ENCODE measurements at regions not wholly inside any gene's neighbourhood (a gene's known extent, or its start where the extent isn't known, plus 50 kb on each side); places are given as distances from the start of the nearest gene placed in this dataset.

DNA sequence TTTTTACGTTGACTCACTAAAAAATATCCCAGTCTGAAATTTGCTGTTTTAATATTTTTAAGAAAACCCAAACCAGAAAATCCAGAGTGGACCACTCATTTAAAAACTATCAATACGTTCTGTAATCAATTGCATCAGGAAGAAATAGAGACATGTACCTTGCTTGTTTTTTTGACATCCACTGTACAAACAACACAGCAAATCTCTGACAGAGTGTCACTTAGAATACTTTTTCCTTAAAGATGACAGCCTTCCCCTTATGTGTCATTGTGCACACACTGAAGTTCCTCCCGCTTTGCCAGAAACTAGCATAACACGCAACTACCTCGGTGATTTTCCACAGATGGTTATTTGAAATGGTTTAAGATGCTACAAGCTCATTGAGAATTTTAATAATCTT lies 321.7 kb upstream of the PFKP start:
- no peaks in the 10 kb centered on the region for H3K36me3 ChIP-seq
- no peak for DNase-seq (ENCODE audit: low spot score in 2 of 2)
- TF ChIP-seq POLR2AphosphoS5 (IDR thresholded peaks at IDR 0.05), result no peak
- TF ChIP-seq, protein P1, sequence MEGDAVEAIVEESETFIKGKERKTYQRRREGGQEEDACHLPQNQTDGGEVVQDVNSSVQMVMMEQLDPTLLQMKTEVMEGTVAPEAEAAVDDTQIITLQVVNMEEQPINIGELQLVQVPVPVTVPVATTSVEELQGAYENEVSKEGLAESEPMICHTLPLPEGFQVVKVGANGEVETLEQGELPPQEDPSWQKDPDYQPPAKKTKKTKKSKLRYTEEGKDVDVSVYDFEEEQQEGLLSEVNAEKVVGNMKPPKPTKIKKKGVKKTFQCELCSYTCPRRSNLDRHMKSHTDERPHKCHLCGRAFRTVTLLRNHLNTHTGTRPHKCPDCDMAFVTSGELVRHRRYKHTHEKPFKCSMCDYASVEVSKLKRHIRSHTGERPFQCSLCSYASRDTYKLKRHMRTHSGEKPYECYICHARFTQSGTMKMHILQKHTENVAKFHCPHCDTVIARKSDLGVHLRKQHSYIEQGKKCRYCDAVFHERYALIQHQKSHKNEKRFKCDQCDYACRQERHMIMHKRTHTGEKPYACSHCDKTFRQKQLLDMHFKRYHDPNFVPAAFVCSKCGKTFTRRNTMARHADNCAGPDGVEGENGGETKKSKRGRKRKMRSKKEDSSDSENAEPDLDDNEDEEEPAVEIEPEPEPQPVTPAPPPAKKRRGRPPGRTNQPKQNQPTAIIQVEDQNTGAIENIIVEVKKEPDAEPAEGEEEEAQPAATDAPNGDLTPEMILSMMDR (IDR thresholded peaks at IDR 0.05), result no peak
- no peak for TF ChIP-seq POLR2A (IDR thresholded peaks at IDR 0.05)
- H3K4me1 ChIP-seq, result no peaks in the 10 kb centered on the region
- no peak overlapping the region for H3K4me3 ChIP-seq
- H3K9me3 ChIP-seq, result no peaks in the 10 kb centered on the region
- intact Hi-C loops (cut with DNase I; ENCODE audit: low total_unique reads), result no loop called here
- peaks cover 0 to 14% of the 10 kb centered on the region in 2 donors for H3K27me3 ChIP-seq
- no peak overlapping the region for H3K27ac ChIP-seq

DNA sequence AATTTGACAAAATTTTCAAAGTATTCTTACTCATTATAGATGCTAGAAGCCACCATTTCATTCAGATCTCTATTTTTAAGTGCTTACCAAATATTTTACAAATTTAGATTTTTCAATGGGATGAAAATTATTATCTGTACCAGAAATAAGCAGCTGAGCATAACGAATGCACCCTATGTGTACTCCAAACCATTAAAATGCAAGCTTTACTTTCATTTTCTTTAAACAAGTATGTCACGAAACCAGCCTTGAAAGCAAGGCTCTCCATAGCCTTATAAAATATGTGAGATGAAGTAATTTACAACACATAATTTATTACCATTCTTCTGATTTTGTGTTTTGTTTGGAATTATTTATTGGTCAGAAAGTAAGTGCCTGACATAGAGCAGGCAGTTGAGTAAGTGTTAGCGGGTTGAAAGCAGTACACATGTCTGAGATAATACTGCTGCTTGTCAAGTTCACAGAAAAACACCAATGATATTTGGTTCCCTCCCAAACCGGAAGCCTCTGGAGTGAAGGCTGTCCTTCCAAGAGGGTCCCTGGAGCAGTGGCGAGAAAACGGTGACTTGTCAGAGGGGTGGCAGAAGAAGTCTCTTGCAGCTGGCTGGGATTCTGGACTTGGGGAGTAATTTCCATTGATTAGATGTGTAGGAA lies 322.7 kb upstream of the PFKP start:
- TF ChIP-seq, protein P1 (IDR thresholded peaks at IDR 0.05), result no peak
- TF ChIP-seq POLR2AphosphoS5 (IDR thresholded peaks at IDR 0.05), result no peak
- TF ChIP-seq POLR2A (IDR thresholded peaks at IDR 0.05), result no peak
- no peak overlapping the region for H3K27ac ChIP-seq
- H3K4me1 ChIP-seq, result no peaks in the 10 kb centered on the region
- no peaks in the 10 kb centered on the region for H3K9me3 ChIP-seq
- no peak overlapping the region for H3K4me3 ChIP-seq
- DNase-seq (ENCODE audit: low spot score in 2 of 2), result no peak
- intact Hi-C loops (cut with DNase I; ENCODE audit: low total_unique reads), result no loop called here
- H3K36me3 ChIP-seq, result no peaks in the 10 kb centered on the region
- H3K27me3 ChIP-seq, result peaks cover 0 to 12% of the 10 kb centered on the region in 2 donors

DNA sequence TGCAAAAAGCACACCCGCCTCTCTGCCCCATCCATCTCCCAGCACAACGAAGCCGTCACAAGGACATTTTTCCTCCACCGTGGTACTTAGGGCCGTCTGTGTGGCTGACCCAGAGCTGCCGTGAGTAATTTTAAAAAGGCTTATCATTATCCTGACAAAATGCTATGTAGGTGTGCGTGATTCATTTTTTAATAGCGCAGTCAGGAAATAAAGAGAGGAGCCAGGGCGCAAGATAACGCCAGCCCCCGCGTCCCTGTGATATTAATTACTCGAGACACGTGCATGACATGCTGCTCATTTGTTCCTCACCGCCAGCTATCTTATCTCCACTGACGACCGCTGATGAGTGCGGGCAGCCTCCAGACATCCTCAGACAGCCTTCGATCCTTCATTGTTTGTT lies 332.7 kb upstream of the PFKP start:
- TF ChIP-seq, protein P1 (IDR thresholded peaks at IDR 0.05), result no peak
- no peak for TF ChIP-seq POLR2A (IDR thresholded peaks at IDR 0.05)
- no peak for TF ChIP-seq POLR2AphosphoS5 (IDR thresholded peaks at IDR 0.05)
- no peak overlapping the region for H3K4me3 ChIP-seq
- H3K27ac ChIP-seq, result no peak overlapping the region
- no peaks in the 10 kb centered on the region for H3K36me3 ChIP-seq
- DNase-seq (ENCODE audit: low spot score in 2 of 2), result no peak
- no peaks in the 10 kb centered on the region for H3K4me1 ChIP-seq
- peaks cover 0 to 22% of the 10 kb centered on the region in 2 donors for H3K27me3 ChIP-seq
- H3K9me3 ChIP-seq, result peaks cover 0 to 6% of the 10 kb centered on the region in 2 donors
- intact Hi-C loops (cut with DNase I; ENCODE audit: low total_unique reads), result no loop called here

DNA sequence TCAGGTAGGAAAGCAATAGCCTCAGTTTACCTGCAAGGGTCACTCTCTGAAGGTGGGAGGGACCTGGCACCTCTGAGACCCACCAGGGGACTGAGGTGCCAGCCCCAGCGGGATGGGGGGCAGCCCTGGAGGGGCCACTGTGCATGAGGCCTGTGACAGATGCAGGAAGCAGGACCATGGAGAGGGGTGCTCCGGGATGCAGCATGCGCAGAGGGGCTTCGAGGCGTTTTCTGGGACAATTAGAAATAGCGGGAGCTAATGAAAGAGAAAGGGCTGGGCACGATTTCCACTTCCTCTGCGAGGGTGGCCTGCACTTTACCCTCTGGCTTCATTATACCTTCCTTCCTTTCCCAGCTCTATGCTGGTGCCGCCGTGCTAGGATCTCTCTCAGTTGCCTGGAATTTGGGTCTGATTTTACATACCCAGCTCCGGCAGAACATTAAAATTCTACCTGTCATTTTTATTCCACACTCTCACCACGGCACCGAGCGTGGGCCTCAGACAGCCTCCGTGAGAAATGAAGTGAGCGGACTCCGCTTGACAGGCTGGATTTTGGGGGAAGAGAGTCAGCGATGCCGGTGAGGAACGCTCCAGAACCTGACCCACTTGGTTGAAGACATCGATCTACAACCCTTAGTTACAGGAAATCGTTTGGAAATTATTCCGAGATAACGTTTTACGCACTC lies 333.9 kb upstream of the PFKP start:
- no peaks in the 10 kb centered on the region for H3K36me3 ChIP-seq
- no peak for DNase-seq (ENCODE audit: low spot score in 2 of 2)
- peaks cover 0 to 22% of the 10 kb centered on the region in 2 donors for H3K27me3 ChIP-seq
- no peaks in the 10 kb centered on the region for H3K4me1 ChIP-seq
- H3K27ac ChIP-seq, result no peak overlapping the region
- peaks cover 0 to 6% of the 10 kb centered on the region in 2 donors for H3K9me3 ChIP-seq
- no peak for TF ChIP-seq POLR2A (IDR thresholded peaks at IDR 0.05)
- TF ChIP-seq, protein P1 (IDR thresholded peaks at IDR 0.05), result no peak
- TF ChIP-seq POLR2AphosphoS5 (IDR thresholded peaks at IDR 0.05), result no peak
- H3K4me3 ChIP-seq, result no peak overlapping the region
- intact Hi-C loops (cut with DNase I; ENCODE audit: low total_unique reads), result no loop called here

DNA sequence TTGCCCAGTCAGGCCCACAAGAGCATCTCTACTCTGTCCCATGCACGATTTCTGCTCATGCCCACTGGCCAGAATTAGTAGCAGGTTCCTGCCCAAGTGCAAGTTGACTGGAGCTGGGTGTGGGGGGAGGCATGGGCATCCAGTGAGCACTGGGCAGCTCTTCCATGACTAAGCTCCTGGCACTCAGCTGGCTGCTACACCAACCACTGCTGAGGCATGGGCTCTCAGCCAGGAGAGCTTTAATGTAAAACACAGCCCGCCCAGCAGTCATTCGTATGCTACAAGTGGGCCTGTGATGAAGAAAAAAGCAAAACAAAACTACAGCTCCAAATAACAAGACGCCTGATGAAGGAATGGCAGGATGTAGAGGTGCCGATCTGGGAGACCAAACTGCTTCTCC lies 335.4 kb upstream of the PFKP start:
- TF ChIP-seq POLR2A (IDR thresholded peaks at IDR 0.05) (no peak), POLR2AphosphoS5 (IDR thresholded peaks at IDR 0.05) (no peak)
- TF ChIP-seq, protein P1 (IDR thresholded peaks at IDR 0.05), result no peak
- DNase-seq (ENCODE audit: low spot score in 2 of 2), result no peak
- no peak overlapping the region for H3K4me3 ChIP-seq
- H3K4me1 ChIP-seq, result no peaks in the 10 kb centered on the region
- no peaks in the 10 kb centered on the region for H3K36me3 ChIP-seq
- peaks cover 0 to 22% of the 10 kb centered on the region in 2 donors for H3K27me3 ChIP-seq
- intact Hi-C loops (cut with DNase I; ENCODE audit: low total_unique reads), result no loop called here
- peaks cover 0 to 6% of the 10 kb centered on the region in 2 donors for H3K9me3 ChIP-seq
- H3K27ac ChIP-seq, result no peak overlapping the region
